Activated CD4-positive, alpha-beta T cell treated with anti-CD3 and anti-CD28 coated beads, Interleukin-2, amount 10 ng/mL, durations not matched to agents 7 days and 5 days (primary cell): ENCODE measurements at regions not wholly inside any gene's neighbourhood (a gene's known extent, or its start where the extent isn't known, plus 50 kb on each side); places are given as distances from the start of the nearest gene placed in this dataset.

Experiments used
- CTCF ChIA-PET: fragments of 350-600 bp; sonication (Branson Sonifier 250); formaldehyde crosslinking; loops from one replicate; lab custom pipeline; 2021; ENCODE audit warnings: antibody characterized with exemption; lab: Charles Lee
- POLR2A ChIA-PET: fragments of 350-600 bp; sonication (Branson Sonifier 250); formaldehyde crosslinking; loops from one replicate; lab custom pipeline; 2021; ENCODE audit warnings: antibody characterized with exemption; lab: Charles Lee
- DNase-seq: peaks from one replicate; pipeline ENCODE4 v3.0.0-alpha.2; 2020
- H3K27ac Mint-ChIP-seq: one replicate; pipeline ENCODE4 v1.8.0; 2021; ENCODE audit warnings: mild to moderate bottlenecking, moderate library complexity, mixed read lengths
- H3K27me3 Mint-ChIP-seq: one replicate; pipeline ENCODE4 v1.8.0; 2021; ENCODE audit warnings: mixed read lengths
- H3K36me3 Mint-ChIP-seq: one replicate; pipeline ENCODE4 v1.8.0; 2021; ENCODE audit warnings: low read depth, mixed read lengths
- H3K4me1 Mint-ChIP-seq: one replicate; pipeline ENCODE4 v1.8.0; 2021; ENCODE audit warnings: mixed read lengths
- H3K4me3 Mint-ChIP-seq: one replicate; pipeline ENCODE4 v1.8.0; 2021; ENCODE audit warnings: mild to moderate bottlenecking, moderate library complexity, mixed read lengths
- H3K9me3 Mint-ChIP-seq: one replicate; pipeline ENCODE4 v1.8.0; 2021; ENCODE audit warnings: mixed read lengths

- H3K4me1 Mint-ChIP-seq = peaks cover 82% of the 10 kb centered on the region
- CTCF ChIA-PET = interaction anchor here (0.6 to 1.4 kb wide), 5 partner anchors 27 to 361 kb away, joined by 3 to 4 read pairs (median 3); no protein-coding TSS in a partner anchor
- no peaks in the 10 kb centered on the region for H3K27me3 Mint-ChIP-seq
- POLR2A ChIA-PET = no interaction called here
- peak overlapping the region; percentile 84 for H3K27ac Mint-ChIP-seq
- no peak overlapping the region for H3K4me3 Mint-ChIP-seq
- peaks cover 22% of the 10 kb centered on the region for H3K9me3 Mint-ChIP-seq
- peaks cover 37% of the 10 kb centered on the region for H3K36me3 Mint-ChIP-seq
- DNase-seq = no peak
Measured at GRCh38 chr12:47393403-47393790, 312.4 kb downstream of the RPAP3 start.

- H3K27ac Mint-ChIP-seq = peak overlapping the region; percentile 95
Measured at GRCh38 chr12:47391566-47391965, 311.8 kb upstream of the AMIGO2 start.

GRCh38 chr12:47388712-47389111, 309.0 kb upstream of the AMIGO2 start:
- H3K9me3 Mint-ChIP-seq = peaks cover 15% of the 10 kb centered on the region
- ChIA-PET CTCF (interaction anchor here (0.7 to 3.6 kb wide), 7 partner anchors 8 to 196 kb away, joined by 3 to 14 read pairs (median 6); no protein-coding TSS in a partner anchor), POLR2A (no interaction called here)
- H3K27me3 Mint-ChIP-seq = no peaks in the 10 kb centered on the region
- DNase-seq = no peak
- no peak overlapping the region for H3K27ac Mint-ChIP-seq
- H3K4me3 Mint-ChIP-seq = no peak overlapping the region
- peaks cover 12% of the 10 kb centered on the region for H3K36me3 Mint-ChIP-seq
- H3K4me1 Mint-ChIP-seq = peaks cover 61% of the 10 kb centered on the region

More at GRCh38 chr12:47391566-47391965, 311.8 kb upstream of the AMIGO2 start:
- POLR2A ChIA-PET = no interaction called here
- peaks cover 76% of the 10 kb centered on the region for H3K4me1 Mint-ChIP-seq
- H3K9me3 Mint-ChIP-seq = peaks cover 19% of the 10 kb centered on the region
- H3K36me3 Mint-ChIP-seq = peaks cover 25% of the 10 kb centered on the region
- peak; percentile 63 for DNase-seq
- H3K4me3 Mint-ChIP-seq = no peak overlapping the region
- H3K27me3 Mint-ChIP-seq = no peaks in the 10 kb centered on the region
- CTCF ChIA-PET = interaction anchor here (1.1 to 3.6 kb wide), 5 partner anchors 11 to 172 kb away, joined by 3 to 11 read pairs (median 5); no protein-coding TSS in a partner anchor

GRCh38 chr12:47387994-47388393, 308.2 kb upstream of the AMIGO2 start:
- H3K4me3 Mint-ChIP-seq = no peak overlapping the region

GRCh38 chr12:47385653-47386052, 305.9 kb upstream of the AMIGO2 start:
- ChIA-PET POLR2A (no interaction called here), CTCF (interaction anchor here (1.6 kb wide), 1 partner anchor 30 kb away, joined by 3 read pairs; no protein-coding TSS in a partner anchor)
- Mint-ChIP-seq H3K27ac (no peak overlapping the region), H3K27me3 (no peaks in the 10 kb centered on the region), H3K36me3 (peaks cover 9% of the 10 kb centered on the region), H3K4me3 (no peak overlapping the region), H3K9me3 (peaks cover 19% of the 10 kb centered on the region), H3K4me1 (peaks cover 44% of the 10 kb centered on the region)
- DNase-seq = no peak

More at GRCh38 chr12:47387994-47388393, 308.2 kb upstream of the AMIGO2 start:
- POLR2A ChIA-PET = no interaction called here
- CTCF ChIA-PET = interaction anchor here (0.6 to 3.6 kb wide), 9 partner anchors 8 to 232 kb away, joined by 3 to 14 read pairs (median 5); no protein-coding TSS in a partner anchor
- no peak for DNase-seq
- Mint-ChIP-seq H3K4me1 (peaks cover 57% of the 10 kb centered on the region), H3K27me3 (no peaks in the 10 kb centered on the region), H3K27ac (peak overlapping the region; percentile 71), H3K36me3 (peaks cover 11% of the 10 kb centered on the region), H3K9me3 (peaks cover 15% of the 10 kb centered on the region)

- POLR2A ChIA-PET = no interaction called here
- no peaks in the 10 kb centered on the region for H3K27me3 Mint-ChIP-seq
- H3K36me3 Mint-ChIP-seq = peaks cover 9% of the 10 kb centered on the region
- peaks cover 24% of the 10 kb centered on the region for H3K9me3 Mint-ChIP-seq
- H3K4me3 Mint-ChIP-seq = no peak overlapping the region
- CTCF ChIA-PET = interaction anchor here (0.8 to 1.4 kb wide), 3 partner anchors 14 to 37 kb away, joined by 3 to 4 read pairs (median 3); no protein-coding TSS in a partner anchor
- H3K27ac Mint-ChIP-seq = no peak overlapping the region
- peaks cover 45% of the 10 kb centered on the region for H3K4me1 Mint-ChIP-seq
- DNase-seq = no peak
Measured at GRCh38 chr12:47383942-47384341, 304.2 kb upstream of the AMIGO2 start.

- Mint-ChIP-seq H3K4me1 (peaks cover 44% of the 10 kb centered on the region), H3K9me3 (peaks cover 18% of the 10 kb centered on the region), H3K27me3 (no peaks in the 10 kb centered on the region), H3K4me3 (no peak overlapping the region), H3K36me3 (peaks cover 10% of the 10 kb centered on the region), H3K27ac (no peak overlapping the region)
- ChIA-PET CTCF (interaction anchor here (1.0 to 1.8 kb wide), 2 partner anchors 15 to 18 kb away, joined by 3 to 4 read pairs; no protein-coding TSS in a partner anchor), POLR2A (no interaction called here)
- no peak for DNase-seq
Measured at GRCh38 chr12:47382305-47382704, 302.5 kb upstream of the AMIGO2 start.

GRCh38 chr12:47378907-47379306, 299.1 kb upstream of the AMIGO2 start:
- Mint-ChIP-seq H3K9me3 (peaks cover 25% of the 10 kb centered on the region), H3K27ac (no peak overlapping the region), H3K27me3 (no peaks in the 10 kb centered on the region), H3K4me3 (no peak overlapping the region), H3K36me3 (peaks cover 18% of the 10 kb centered on the region), H3K4me1 (peaks cover 35% of the 10 kb centered on the region)
- no peak for DNase-seq
- POLR2A ChIA-PET = no interaction called here
- CTCF ChIA-PET = interaction anchor here (0.6 to 3.2 kb wide), 4 partner anchors 10 to 167 kb away, joined by 3 to 14 read pairs (median 4); no protein-coding TSS in a partner anchor

GRCh38 chr12:47378222-47378582, 298.4 kb upstream of the AMIGO2 start:
- POLR2A ChIA-PET = no interaction called here
- peaks cover 35% of the 10 kb centered on the region for H3K4me1 Mint-ChIP-seq
- H3K27ac Mint-ChIP-seq = peak overlapping the region; percentile 5
- no peaks in the 10 kb centered on the region for H3K27me3 Mint-ChIP-seq
- H3K36me3 Mint-ChIP-seq = peaks cover 21% of the 10 kb centered on the region
- H3K9me3 Mint-ChIP-seq = peaks cover 25% of the 10 kb centered on the region
- H3K4me3 Mint-ChIP-seq = no peak overlapping the region
- CTCF ChIA-PET = interaction anchor here (1.1 to 3.2 kb wide), 4 partner anchors 10 to 19 kb away, joined by 4 to 14 read pairs (median 5); no protein-coding TSS in a partner anchor
- DNase-seq = no peak

- peaks cover 30% of the 10 kb centered on the region for H3K9me3 Mint-ChIP-seq
- DNase-seq = no peak
- peaks cover 36% of the 10 kb centered on the region for H3K4me1 Mint-ChIP-seq
- POLR2A ChIA-PET = interaction anchor here (0.6 kb wide), 1 partner anchor 921 kb away, joined by 3 read pairs; no protein-coding TSS in a partner anchor
- CTCF ChIA-PET = interaction anchor here (1.1 to 3.2 kb wide), 5 partner anchors 9 to 20 kb away, joined by 4 to 14 read pairs (median 5); no protein-coding TSS in a partner anchor
- H3K36me3 Mint-ChIP-seq = peaks cover 20% of the 10 kb centered on the region
- peak overlapping the region; percentile 5 for H3K27ac Mint-ChIP-seq
- H3K4me3 Mint-ChIP-seq = no peak overlapping the region
- H3K27me3 Mint-ChIP-seq = no peaks in the 10 kb centered on the region
Measured at GRCh38 chr12:47377414-47378221, 297.9 kb upstream of the AMIGO2 start.

GRCh38 chr12:47376927-47377326, 297.2 kb upstream of the AMIGO2 start:
- CTCF ChIA-PET = interaction anchor here (1.5 to 3.2 kb wide), 2 partner anchors 8 to 13 kb away, joined by 4 to 14 read pairs; no protein-coding TSS in a partner anchor
- H3K4me1 Mint-ChIP-seq = peaks cover 32% of the 10 kb centered on the region
- H3K9me3 Mint-ChIP-seq = peaks cover 32% of the 10 kb centered on the region
- H3K27ac Mint-ChIP-seq = no peak overlapping the region
- H3K27me3 Mint-ChIP-seq = no peaks in the 10 kb centered on the region
- DNase-seq = no peak
- H3K36me3 Mint-ChIP-seq = peaks cover 20% of the 10 kb centered on the region
- POLR2A ChIA-PET = interaction anchor here (0.6 kb wide), 1 partner anchor 920 kb away, joined by 3 read pairs; no protein-coding TSS in a partner anchor
- no peak overlapping the region for H3K4me3 Mint-ChIP-seq

- Mint-ChIP-seq H3K36me3 (peaks cover 19% of the 10 kb centered on the region), H3K4me1 (peaks cover 18% of the 10 kb centered on the region), H3K4me3 (no peak overlapping the region), H3K27ac (no peak overlapping the region), H3K9me3 (peaks cover 23% of the 10 kb centered on the region), H3K27me3 (no peaks in the 10 kb centered on the region)
- ChIA-PET CTCF (no interaction called here), POLR2A (no interaction called here)
- DNase-seq = no peak
Measured at GRCh38 chr12:47373554-47374150, 293.9 kb upstream of the AMIGO2 start.
